Activated T-cell treated with anti-CD3 and anti-CD28 coated beads, Interleukin-2, amount 50 U/mL, for 24 hours (primary cell): ENCODE measurements at regions not wholly inside any gene's neighbourhood (a gene's known extent, or its start where the extent isn't known, plus 50 kb on each side); places are given as distances from the start of the nearest gene placed in this dataset.

Source experiments
- DNase-seq: peaks from one replicate; pipeline ENCODE4 v3.0.0-alpha.2; 2020
- H3K27ac Mint-ChIP-seq: 2 replicates; pipeline ENCODE4 v1.8.0; 2020; ENCODE audit warnings: mild to moderate bottlenecking, mixed read lengths
- H3K27me3 Mint-ChIP-seq: 2 replicates; pipeline ENCODE4 v1.8.0; 2020; ENCODE audit warnings: mixed read lengths
- H3K36me3 Mint-ChIP-seq: 2 replicates; pipeline ENCODE4 v1.8.0; 2020; ENCODE audit warnings: low read depth, mixed read lengths
- H3K4me1 Mint-ChIP-seq: 2 replicates; pipeline ENCODE4 v1.8.0; 2020; ENCODE audit warnings: low read depth, mixed read lengths
- H3K4me3 Mint-ChIP-seq: 2 replicates; pipeline ENCODE4 v1.8.0; 2020; ENCODE audit warnings: mild to moderate bottlenecking, moderate library complexity, mixed read lengths
- H3K9me3 Mint-ChIP-seq: 2 replicates; pipeline ENCODE4 v1.8.0; 2020; ENCODE audit warnings: mixed read lengths

DNA sequence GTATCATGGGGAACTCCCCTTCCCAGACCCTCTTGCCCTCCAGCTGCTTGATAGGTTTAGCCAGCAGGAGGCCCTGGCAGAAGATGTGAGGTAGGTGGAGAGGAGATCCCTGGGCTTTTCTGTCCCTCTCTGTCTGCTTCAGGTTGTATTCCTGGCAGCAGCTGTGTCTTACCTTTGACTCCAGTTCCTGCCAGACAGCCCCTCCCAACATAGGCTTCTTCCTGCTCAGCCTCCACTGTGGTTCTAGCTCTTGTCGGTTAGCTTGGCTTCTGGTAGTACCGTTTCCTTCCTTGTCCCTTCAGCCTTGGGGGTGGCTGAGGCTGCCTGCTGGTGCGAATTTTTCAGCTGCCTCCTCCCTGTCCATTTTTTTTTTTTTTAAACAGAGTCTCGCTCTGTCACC is 215.7 kb upstream of the CRY1 start:
- H3K4me3 Mint-ChIP-seq: no peak overlapping the region
- no peaks in the 10 kb centered on the region for H3K36me3 Mint-ChIP-seq
- peaks cover 15% of the 10 kb centered on the region for H3K4me1 Mint-ChIP-seq
- H3K9me3 Mint-ChIP-seq: no peaks in the 10 kb centered on the region
- no peak overlapping the region for H3K27ac Mint-ChIP-seq
- no peaks in the 10 kb centered on the region for H3K27me3 Mint-ChIP-seq
- DNase-seq: no peak

DNA sequence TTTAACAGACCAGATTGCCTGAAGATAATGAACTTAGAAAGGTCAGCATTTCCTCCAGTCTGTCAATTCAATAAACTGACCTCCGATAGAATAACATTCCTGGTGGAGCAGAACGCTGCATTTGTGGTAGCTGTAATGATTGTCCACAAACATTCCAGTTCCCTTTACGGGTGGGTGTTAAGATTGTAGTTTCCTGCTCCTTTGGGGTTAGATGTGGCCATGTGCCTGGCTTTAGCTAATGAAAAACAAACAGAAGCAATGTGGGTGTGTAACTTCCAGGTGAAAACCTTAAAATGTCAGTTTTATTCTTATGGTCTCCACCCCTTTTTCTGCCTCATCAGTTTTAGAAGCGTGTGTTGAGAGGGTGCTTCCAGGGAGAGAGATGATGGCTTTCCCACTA is 217.3 kb upstream of the CRY1 start:
- Mint-ChIP-seq H3K27me3 (no peaks in the 10 kb centered on the region), H3K27ac (no peak overlapping the region), H3K4me1 (peaks cover 15% of the 10 kb centered on the region), H3K9me3 (no peaks in the 10 kb centered on the region), H3K36me3 (no peaks in the 10 kb centered on the region), H3K4me3 (no peak overlapping the region)
- DNase-seq: no peak

DNA sequence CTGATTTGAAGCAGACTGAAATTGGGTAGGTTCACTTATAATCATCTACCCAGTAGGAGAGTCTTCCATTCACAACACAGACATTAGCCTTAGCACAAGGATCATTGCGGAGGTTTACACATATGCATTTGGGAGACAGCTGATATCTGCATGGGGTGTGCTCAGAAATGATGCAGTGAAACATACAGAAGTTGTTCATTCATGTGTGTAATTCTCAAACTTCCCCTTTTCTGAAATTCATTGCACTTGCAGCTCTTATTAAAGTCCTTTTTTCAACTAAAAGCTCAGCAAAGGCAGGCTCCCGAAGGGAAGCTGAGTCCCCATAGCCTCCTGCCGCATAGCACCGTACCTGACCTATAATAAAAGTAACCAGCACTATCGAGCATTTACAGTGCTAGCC is 218.3 kb upstream of the CRY1 start:
- Mint-ChIP-seq H3K27me3 (peaks cover 3% of the 10 kb centered on the region), H3K4me1 (peaks cover 15% of the 10 kb centered on the region), H3K36me3 (no peaks in the 10 kb centered on the region), H3K9me3 (no peaks in the 10 kb centered on the region), H3K4me3 (no peak overlapping the region), H3K27ac (no peak overlapping the region)
- DNase-seq: no peak

DNA sequence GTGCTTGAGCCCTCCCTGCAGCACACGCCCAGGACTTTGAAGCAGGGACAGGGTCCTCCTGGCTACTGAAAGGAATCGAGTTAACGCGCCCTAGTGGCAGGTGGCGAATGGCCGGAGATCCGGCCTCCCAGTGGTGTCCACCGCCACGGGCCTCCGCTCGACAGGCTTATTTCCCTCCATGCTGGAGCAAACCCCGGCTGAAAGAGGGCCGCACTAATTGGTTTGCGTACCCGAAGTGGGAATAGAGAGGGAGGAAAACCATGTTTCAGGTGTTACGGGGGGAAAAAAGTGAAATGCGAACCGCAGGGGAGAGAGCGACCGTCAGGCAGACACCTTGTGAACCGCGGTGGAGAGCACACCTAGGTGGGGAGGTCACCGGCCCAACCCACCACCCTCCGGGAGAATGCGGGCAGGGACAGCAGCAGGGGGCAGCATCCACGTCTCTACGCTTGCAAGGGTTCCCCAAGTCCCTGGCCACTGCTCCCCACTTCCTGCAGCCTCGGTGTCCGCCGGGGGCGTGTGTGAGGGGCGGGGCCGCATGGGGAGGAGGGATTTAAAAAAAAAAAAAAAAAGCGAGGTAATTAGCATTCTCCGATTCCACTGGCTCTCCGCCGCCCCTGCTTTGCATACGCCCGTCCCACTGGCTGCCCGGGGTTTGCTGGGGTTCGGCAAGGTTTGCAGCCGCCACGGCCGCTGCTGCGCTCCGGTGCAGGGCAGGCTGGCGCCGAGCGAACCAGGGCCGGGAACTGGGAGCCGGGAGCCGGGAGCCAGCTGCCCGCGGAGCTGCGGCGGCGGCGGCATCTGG is 224.6 kb upstream of the CRY1 start:
- peaks cover 3% of the 10 kb centered on the region for H3K36me3 Mint-ChIP-seq
- H3K9me3 Mint-ChIP-seq: no peaks in the 10 kb centered on the region
- peaks cover 9% of the 10 kb centered on the region for H3K27me3 Mint-ChIP-seq
- peaks cover 40% of the 10 kb centered on the region for H3K4me1 Mint-ChIP-seq
- H3K4me3 Mint-ChIP-seq: peak overlapping the region; percentile 83
- no peak overlapping the region for H3K27ac Mint-ChIP-seq
- peak; percentile 85 for DNase-seq

DNA sequence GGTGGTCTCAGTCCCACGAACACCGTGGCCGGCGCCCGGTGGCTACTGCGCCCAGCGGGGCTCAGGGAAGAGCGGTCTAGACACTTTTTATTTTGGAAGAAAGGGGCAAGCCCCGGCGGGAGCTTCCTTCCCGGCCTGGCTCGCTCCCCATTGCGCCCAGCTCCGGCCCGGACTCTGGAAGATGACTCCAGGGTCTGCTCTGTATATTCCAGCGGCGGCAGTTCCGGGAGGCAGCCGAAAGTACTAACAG is 225.1 kb upstream of the CRY1 start:
- peak overlapping the region; percentile 83 for H3K4me3 Mint-ChIP-seq
- peaks cover 42% of the 10 kb centered on the region for H3K4me1 Mint-ChIP-seq
- H3K9me3 Mint-ChIP-seq: no peaks in the 10 kb centered on the region
- peaks cover 3% of the 10 kb centered on the region for H3K36me3 Mint-ChIP-seq
- DNase-seq: no peak
- peak overlapping the region; percentile 66 for H3K27ac Mint-ChIP-seq
- peaks cover 9% of the 10 kb centered on the region for H3K27me3 Mint-ChIP-seq

DNA sequence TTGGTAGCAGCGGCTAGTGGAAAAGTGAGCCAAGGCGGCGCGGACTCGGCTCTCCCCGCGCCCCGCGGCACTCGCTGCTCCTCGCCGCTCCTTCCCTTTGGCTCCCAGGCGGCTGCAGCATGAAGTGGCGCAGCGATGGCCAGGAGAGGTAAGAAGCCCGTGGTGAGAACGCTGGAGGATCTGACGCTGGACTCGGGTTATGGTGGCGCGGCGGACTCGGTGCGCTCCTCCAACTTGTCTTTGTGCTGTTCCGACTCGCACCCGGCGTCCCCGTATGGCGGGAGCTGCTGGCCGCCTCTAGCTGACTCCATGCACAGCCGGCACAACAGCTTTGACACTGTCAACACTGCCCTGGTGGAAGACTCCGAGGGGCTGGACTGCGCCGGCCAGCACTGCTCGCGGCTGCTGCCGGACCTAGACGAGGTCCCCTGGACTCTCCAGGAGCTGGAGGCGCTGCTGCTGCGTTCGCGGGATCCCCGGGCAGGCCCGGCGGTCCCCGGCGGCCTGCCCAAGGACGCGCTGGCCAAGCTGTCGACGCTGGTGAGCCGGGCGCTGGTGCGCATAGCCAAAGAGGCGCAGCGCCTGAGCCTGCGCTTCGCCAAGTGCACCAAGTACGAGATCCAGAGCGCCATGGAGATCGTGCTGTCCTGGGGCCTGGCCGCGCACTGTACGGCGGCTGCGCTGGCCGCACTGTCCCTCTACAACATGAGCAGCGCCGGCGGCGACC is 225.6 kb upstream of the CRY1 start:
- H3K27me3 Mint-ChIP-seq: peaks cover 9% of the 10 kb centered on the region
- H3K4me1 Mint-ChIP-seq: peaks cover 47% of the 10 kb centered on the region
- peak overlapping the region; percentile 83 for H3K4me3 Mint-ChIP-seq
- no peaks in the 10 kb centered on the region for H3K9me3 Mint-ChIP-seq
- peak; percentile 62 for DNase-seq
- peak overlapping the region; percentile 76 for H3K27ac Mint-ChIP-seq
- H3K36me3 Mint-ChIP-seq: peaks cover 3% of the 10 kb centered on the region

DNA sequence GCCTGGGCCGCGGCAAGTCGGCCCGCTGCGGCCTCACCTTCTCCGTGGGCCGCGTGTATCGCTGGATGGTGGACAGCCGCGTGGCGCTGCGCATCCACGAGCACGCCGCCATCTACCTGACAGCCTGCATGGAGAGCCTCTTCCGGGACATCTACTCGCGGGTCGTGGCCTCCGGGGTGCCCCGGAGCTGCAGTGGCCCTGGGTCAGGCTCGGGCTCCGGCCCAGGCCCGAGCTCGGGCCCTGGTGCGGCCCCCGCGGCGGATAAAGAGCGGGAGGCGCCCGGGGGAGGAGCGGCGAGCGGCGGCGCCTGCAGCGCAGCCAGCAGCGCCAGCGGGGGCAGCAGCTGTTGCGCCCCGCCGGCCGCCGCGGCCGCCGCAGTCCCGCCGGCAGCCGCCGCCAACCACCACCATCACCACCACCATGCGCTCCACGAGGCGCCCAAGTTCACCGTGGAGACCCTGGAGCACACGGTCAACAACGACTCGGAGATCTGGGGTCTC is 226.2 kb upstream of the CRY1 start:
- peak overlapping the region; percentile 87 for H3K4me3 Mint-ChIP-seq
- H3K4me1 Mint-ChIP-seq: peaks cover 50% of the 10 kb centered on the region
- H3K27ac Mint-ChIP-seq: peak overlapping the region; percentile 88
- no peaks in the 10 kb centered on the region for H3K9me3 Mint-ChIP-seq
- H3K36me3 Mint-ChIP-seq: peaks cover 3% of the 10 kb centered on the region
- H3K27me3 Mint-ChIP-seq: peaks cover 9% of the 10 kb centered on the region
- DNase-seq: peak; percentile 65

DNA sequence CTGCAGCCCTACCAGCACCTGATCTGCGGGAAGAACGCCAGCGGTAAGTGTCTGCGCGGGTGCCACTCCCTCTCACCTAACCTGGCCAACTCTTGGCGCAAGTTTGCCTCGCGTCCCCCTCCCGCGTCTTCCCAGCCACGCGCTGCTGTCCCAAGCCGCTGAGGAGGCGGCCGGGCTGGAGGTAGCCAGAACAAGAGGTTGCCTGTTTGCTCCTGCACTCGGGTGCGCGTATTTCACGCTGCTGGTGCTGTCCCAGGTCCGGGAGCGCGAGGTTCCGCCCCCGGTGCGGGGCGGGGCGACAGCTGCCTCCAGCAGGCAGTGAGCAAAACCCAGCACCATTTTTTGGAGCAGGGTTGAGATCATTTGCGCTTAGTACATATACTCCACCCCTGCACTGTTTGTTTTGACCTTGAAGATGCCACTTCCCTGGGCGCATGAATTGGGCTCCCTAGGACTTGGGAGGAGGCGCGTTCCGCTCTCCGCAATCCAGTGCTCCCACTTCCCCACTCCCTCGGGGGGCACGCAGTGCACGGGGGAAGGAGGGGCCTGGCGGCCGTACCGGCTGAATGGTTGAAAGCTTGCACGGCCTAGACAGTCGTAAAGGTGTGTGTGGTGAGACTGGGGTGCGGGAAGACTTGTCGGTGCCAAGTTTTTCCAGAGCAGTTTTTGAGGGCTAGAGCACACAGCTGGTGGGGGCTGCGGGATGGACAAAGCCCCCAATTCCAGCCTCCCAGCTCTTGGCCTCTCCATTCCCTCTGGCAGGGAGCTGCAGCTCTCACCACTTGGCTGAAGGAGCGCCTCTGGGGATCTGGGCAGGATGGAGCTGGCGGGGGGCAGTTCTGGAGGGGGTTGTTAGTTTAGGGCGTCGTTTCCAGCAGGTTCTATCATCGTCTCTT is 226.9 kb upstream of the CRY1 start:
- Mint-ChIP-seq H3K36me3 (peaks cover 3% of the 10 kb centered on the region), H3K27ac (peak overlapping the region; percentile 88), H3K27me3 (peaks cover 9% of the 10 kb centered on the region), H3K4me1 (peaks cover 56% of the 10 kb centered on the region), H3K9me3 (no peaks in the 10 kb centered on the region), H3K4me3 (peak overlapping the region; percentile 87)
- DNase-seq: peak; percentile 87

DNA sequence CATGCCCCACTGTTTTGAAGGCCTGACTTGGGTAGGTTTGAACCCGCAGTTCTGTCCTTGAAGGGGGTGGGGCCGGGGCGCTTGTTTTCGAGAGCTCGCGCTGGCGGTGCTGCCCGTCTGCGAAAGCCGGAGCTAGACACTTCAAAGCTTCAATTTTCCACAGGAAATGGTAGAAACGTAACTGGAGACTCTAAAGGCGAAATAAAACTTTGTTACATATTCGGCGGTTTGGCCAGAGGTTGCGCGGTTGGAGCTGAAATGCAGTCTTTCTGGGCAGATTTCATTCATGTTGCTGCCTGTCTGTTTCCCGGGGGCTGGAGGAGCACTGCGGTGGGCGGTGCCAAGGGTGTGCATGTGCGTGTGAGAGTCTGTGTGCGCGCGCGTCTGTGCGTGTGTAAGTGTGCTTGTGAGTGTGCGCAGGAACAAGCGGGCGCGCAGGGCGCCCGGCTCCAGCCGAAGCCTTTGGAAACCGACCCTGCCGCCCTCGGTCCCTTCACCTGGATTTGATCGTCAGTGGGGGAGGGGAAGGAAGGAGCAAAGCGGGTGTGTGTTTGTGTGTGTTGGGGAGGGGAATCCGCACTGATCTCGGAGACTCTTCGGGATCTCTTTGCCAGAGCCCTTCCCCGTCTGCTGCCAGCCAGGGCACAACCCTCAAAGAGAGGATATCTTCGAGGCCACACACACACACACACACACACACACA is 227.7 kb upstream of the CRY1 start:
- H3K36me3 Mint-ChIP-seq: peaks cover 3% of the 10 kb centered on the region
- H3K27ac Mint-ChIP-seq: peak overlapping the region; percentile 88
- H3K4me3 Mint-ChIP-seq: peak overlapping the region; percentile 87
- H3K27me3 Mint-ChIP-seq: peaks cover 9% of the 10 kb centered on the region
- H3K9me3 Mint-ChIP-seq: no peaks in the 10 kb centered on the region
- peaks cover 59% of the 10 kb centered on the region for H3K4me1 Mint-ChIP-seq
- DNase-seq: peak; percentile 79

DNA sequence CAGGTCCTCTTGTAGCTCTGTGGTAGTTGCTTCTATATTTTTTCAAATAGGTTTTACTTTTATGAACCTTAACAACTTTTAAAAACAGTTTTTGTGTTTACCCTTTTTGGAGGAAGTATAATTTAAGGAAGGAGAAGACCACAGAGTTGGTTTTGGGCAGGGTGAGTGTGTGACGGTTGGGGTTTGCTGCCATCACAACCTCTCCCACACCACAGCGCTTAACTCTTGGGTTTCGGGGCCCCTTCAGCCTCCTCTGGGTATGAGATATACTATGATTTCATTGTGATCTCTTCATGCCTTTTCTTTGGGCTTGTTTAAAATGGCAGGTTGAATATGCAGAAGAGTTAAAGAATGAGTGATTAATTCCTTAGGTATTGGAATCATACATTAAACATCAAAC is 228.7 kb upstream of the CRY1 start:
- Mint-ChIP-seq H3K4me1 (peaks cover 64% of the 10 kb centered on the region), H3K27me3 (peaks cover 5% of the 10 kb centered on the region), H3K9me3 (no peaks in the 10 kb centered on the region), H3K36me3 (peaks cover 3% of the 10 kb centered on the region), H3K27ac (peak overlapping the region; percentile 88), H3K4me3 (peak overlapping the region; percentile 87)
- no peak for DNase-seq

DNA sequence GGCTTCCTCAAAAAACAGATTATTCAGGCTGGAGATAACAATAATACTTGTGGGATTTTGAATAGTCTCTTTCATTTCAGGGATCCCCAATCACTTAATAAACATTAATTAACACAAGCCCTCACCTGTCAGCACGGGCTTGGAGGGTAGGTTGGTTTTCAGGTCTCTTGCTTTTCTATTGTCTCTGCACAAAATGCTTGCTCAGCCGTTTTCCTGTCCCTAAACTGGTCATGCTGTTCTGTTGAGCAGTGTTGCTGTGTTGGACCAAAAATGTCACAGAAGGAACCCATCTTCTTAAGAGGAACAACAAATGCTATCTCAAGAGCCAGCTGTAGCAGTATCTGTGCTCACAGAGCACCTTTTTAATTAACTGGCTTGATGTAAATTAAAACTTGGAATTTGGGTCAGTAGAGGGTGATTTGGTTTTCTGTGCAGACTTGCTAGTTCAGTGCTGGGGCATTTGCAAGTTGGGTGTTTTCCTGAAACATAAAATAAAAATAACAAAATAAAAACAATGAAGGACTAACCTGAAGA is 231.8 kb upstream of the CRY1 start:
- Mint-ChIP-seq H3K27me3 (no peaks in the 10 kb centered on the region), H3K27ac (no peak overlapping the region), H3K4me3 (no peak overlapping the region), H3K4me1 (peaks cover 86% of the 10 kb centered on the region), H3K36me3 (peaks cover 6% of the 10 kb centered on the region), H3K9me3 (peaks cover 3% of the 10 kb centered on the region)
- no peak for DNase-seq

DNA sequence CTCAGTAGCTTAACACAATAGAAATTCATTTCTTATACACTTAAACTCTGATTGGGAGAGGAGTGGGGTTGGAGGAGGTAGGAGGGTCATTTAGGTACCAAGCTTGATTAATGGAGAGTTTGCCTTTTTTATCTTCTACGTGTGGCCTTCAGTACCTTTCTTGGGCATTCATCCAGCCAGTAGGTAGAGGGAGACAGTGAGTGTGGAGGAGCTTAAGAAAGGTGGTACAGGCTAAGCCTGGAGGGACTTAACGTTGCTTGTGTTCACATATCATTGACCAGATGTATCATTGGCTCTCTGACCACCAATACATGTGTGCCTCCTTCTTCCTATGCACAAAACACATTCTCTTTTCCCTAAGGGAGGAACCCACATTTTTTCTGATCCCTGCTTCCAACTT is 232.9 kb upstream of the CRY1 start:
- no peaks in the 10 kb centered on the region for H3K27me3 Mint-ChIP-seq
- peaks cover 86% of the 10 kb centered on the region for H3K4me1 Mint-ChIP-seq
- peaks cover 3% of the 10 kb centered on the region for H3K36me3 Mint-ChIP-seq

DNA sequence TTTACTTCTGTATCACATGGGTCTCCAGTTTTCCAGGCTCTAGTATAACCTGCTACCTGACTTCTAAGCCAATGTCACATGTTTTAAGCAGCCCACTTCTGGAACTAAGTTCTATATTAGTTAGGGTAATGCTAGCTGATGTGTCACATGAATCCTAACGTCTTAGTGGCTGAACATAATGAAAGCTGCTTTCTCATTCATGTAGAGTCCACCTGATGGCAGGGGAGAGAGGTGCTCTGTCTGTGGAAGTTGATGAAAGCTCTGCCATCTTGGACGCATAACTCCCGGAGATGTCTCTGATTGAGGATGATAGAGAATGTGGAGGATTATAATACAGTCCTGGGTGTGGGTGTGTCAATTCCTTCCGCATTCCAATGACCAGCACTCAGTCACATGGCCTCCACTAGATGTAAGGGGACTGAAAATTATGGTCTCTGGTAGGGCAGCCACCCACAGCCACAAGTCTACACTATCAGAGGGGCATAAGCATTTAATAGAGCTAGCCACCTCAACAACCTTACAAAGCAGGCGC is 234.4 kb upstream of the CRY1 start:
- no peak for DNase-seq
- H3K4me3 Mint-ChIP-seq: no peak overlapping the region
- H3K36me3 Mint-ChIP-seq: peaks cover 3% of the 10 kb centered on the region
- H3K27me3 Mint-ChIP-seq: no peaks in the 10 kb centered on the region
- H3K9me3 Mint-ChIP-seq: peaks cover 3% of the 10 kb centered on the region
- H3K27ac Mint-ChIP-seq: no peak overlapping the region
- H3K4me1 Mint-ChIP-seq: peaks cover 85% of the 10 kb centered on the region

More for the DNA sequence above, 232.9 kb upstream of the CRY1 start:
- Mint-ChIP-seq H3K9me3 (peaks cover 3% of the 10 kb centered on the region), H3K27ac (no peak overlapping the region), H3K4me3 (no peak overlapping the region)
- no peak for DNase-seq
